ENCODE measurements at regions not wholly inside any gene's neighbourhood (a gene's known extent, or its start where the extent isn't known, plus 50 kb on each side); places are given as distances from the start of the nearest gene placed in this dataset.

DNA sequence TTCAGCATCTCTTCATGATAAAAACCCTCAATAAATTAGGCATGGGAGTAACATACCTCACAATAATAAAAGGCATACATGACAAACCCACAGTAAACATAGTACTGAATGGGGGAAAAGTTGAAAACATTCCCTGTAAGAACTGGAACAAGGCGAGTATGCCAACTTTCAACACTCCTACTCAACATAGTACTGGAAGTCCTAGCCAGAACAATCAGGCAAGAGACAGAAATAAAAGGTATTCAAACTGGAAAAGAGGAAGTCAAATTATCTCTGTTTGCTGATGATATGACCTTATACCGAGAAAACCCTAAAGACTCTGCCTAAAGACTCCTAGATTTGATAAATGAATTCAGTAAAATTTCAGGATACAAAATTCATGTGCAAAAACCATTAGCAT, 167.6 kb downstream of the TMEM38B start:
- no peak for DNase-seq

DNA sequence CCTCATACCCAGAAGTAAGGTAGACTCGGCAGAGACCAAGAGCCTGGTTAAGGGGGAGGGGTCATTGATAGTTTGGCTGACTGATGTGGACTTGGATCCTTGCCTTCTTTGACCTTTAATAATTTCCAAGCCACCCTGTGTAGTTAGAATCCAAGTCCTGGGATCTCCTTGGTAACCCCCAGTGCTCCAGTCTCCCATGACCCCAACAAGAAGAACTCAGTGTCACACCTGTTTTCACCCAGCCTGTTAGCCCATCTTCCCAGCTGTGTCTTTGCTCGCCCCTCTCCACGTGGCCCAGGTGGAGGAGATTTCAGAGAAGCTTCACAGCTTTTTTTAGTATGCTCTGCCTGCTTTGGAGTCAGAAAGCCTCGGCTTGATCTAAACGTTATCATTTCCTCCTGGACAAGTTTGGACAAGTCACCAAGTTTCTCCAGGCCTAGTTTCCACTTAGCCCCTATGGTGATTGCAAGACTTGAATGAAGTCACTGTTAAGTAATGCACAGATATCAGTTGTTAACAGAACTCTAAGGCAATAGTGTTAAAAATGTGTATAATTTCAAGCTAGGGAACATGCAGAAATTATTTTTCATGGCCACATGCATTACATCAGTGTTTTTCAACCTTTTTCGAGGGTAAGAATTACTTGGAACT, 170.0 kb downstream of the TMEM38B start:
- no peak for DNase-seq

DNA sequence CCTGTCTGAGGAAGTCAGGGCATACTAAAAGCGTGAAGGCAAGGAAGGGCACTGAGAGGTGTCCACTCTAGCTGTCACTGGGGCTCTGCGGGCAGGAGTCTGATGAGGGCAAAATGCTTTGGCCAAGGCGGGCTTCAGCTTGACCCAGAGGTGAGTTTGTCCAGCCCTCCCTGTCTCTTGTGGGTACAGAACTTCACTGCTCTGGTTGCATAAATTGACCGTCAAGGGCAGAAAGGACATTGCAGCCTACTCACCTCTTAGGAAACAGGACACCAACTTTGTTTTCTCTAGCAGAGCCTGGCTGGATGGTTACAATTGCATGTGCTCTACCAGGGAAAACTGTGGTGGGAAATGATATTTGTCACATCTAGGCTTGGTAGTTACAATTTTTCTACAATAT, 170.9 kb downstream of the TMEM38B start:
- no peak for DNase-seq

DNA sequence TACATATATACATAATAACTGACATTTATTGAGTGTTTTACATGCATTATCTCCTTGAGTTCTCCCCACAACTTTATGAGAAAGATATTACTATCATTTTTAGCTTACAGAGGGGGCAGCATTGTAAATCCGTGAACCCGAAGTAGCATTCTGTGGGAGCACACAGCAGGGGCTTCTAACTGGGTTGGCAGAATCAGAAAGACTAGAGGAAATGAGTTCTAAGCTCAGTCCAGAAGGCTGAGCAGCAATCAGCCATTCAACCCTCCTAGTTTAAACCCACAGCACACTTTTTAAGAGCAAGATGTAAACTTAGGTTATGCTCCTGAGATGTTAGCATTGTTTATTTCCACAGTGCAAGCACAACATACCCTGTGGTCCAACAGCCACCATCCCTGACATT, 177.2 kb downstream of the TMEM38B start:
- no peak for DNase-seq

DNA sequence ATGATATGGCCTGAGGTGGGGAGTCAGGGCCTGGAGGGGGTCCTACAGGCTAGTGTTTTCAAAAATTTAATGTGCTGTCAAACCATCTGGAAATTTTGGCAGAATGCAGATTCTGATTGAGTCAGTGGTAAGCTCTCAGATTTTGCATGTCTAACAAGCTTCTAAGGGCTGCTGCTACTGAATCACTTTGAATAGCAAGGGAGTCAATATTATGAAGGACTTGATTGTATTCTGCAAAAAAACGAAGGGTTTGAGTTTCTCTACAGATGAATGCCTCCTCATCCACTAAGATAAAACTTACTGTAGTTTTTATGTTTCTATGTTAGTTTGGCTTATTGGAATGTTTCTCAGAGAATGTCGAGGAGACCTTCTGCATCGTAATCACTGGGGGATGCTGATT, 179.5 kb downstream of the TMEM38B start:
- no peak for DNase-seq

DNA sequence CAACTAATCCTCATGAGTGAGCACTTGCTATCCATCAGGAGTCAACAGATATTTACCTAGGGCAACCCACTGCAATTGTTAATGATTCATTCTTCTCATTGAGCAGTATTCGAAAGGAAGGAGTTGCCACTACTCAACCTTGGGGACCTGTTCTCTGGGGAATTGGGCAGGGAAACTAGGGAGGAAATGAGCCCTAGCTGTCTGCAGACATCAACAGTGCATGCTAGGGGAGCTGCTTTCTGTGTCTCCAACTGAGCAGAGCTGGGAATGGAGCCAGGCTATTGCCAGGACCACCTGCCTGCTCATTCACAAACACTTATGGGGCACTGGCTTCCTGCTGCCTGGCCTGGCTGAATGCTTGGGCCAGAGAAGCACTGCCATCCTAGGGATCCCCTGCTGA, 183.4 kb downstream of the TMEM38B start:
- no peak for DNase-seq

DNA sequence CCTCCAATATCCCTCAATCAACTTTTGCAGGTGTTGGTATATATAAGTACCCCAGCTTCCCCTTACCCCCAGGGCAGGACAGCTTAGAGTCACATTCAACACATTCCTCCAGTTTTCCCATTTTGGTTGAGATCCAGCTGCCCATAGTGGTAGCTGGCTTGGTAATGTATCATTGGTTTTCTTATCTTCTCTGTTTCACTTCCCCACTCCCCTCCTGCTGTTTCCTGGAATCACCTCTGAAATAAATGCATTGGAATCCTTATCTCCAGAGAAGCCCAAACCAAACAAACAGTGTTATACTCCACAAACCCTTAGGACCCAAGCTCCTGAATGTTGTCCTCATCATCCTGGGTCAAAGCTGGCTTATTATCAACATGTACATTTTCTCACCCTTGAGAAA, 184.8 kb downstream of the TMEM38B start:
- no peak for DNase-seq

DNA sequence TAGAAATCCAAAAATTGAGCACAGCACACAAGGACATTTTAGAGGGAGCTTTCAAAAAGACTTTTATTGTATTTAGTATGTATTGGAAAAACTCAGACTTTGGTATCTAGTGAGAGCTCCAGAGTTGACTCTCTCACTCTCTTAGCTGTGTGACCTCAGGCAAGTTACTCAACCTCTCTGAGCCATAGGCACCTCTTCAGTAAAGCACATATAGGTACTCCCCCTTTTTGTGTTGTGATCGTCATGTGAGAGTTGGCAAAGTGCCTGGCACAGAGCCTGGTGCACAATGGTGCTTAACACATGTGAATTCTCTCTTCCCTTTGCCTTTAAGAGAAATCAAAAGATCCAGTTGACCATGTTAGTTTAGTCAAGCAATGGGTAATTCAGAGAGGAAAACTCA, 186.2 kb downstream of the TMEM38B start:
- DNase-seq = no peak

DNA sequence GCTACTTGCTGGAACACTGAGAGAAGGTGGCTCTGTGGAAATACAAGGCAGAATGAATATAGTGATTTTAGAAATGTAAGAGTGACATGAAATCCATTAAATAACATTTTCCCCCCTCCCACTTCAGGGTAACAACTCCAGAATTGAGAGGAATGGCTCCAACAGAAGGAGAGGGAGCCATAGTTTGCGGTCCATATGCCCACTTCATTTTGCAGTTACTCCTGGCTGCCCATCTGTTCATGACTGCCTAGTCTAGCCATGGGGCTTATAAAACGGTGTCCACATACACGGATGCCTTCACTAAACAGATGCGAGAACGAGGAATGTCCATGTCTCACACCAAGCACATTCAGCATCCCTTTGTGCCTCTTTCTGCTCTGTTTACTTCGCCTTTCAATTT, 186.7 kb downstream of the TMEM38B start:
- no peak for DNase-seq

DNA sequence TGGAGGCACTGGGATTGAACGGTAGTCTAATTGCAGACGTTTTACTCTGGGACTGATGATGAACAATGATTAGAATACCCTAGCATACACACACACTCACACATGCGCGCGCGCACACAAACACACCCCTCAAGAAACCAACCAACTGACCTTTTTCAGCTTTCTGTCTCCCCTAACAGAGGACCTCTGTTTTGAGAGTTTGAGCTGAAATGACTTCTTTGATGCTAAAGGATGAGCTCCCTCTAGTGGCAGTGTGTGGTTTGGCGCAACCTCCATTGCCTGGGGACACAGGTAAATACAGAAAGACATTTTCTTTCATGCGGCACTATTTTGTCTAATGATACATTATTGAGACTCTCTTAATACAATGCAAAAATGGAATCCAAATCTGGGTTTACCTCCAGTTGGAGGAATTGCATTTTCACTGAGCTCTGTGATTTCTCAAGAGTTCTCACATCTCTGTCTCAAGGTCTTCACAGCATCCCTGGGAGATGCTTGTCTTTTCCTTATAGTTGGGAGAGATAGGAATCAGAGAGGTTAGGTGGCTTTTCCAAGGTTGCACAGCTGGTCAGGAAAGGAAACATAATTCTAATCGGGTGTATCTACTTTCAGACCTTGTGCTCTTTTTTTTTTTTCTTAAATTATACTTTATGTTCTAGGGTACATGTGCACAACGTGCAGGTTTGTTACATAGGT, 187.5 kb downstream of the TMEM38B start:
- peak; percentile 41 for DNase-seq

DNA sequence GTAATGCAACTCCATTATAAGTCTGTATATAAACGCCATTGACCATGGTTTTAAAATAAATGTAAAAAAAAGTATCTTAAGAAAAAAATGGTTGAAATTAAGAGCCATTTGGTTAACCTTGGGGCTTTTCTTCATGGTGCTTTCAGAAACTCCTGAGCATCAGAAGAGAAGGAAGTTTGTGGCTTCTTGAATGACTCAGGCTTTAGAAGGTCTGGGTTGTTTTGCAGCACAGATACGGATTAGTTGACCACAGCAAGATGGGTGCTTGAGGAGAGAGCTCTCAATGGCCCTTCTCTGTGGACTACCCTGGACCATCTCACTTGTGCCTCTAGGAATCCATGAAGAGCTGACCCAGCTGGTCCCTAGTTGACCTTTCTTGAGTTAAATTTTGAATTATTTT, 189.5 kb downstream of the TMEM38B start:
- no peak for DNase-seq

DNA sequence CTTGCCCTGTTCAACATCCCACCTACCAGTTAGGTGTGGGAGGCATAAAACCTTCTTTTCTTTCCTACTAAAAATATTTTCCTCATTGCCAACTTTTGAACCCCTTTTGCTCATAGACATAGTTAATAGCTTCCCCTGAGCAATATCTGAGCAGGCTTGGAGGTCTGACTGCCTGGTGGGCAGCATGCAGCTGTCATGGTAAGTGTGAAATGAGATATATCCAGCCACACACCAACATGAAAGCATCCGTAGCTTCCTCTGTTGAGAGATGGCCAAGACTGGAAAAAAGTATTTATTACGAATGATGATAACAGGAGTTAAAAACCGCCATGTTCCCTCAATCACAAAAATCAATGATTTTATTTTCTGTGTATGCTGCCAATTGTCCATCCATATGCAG, 190.1 kb downstream of the TMEM38B start:
- no peak for DNase-seq

DNA sequence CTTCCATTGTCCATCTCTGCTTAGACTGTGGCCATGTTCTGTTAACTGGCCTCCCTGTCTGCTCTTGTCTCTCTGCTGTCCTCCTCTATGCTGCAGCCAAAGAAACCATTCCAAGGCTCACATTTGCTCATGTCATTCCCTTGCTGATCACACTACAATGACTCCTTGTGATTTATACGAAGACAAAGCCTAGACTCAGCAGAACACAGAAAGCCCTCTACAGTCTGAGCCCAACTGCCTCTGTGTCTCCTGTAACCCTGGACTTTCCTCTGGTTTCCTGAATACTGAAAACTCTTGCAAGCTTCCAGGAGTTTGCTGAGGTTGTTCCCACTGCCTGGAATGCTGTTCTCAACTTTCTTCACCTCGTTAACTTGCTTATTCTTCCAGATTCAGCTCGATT, 191.8 kb downstream of the TMEM38B start:
- no peak for DNase-seq

DNA sequence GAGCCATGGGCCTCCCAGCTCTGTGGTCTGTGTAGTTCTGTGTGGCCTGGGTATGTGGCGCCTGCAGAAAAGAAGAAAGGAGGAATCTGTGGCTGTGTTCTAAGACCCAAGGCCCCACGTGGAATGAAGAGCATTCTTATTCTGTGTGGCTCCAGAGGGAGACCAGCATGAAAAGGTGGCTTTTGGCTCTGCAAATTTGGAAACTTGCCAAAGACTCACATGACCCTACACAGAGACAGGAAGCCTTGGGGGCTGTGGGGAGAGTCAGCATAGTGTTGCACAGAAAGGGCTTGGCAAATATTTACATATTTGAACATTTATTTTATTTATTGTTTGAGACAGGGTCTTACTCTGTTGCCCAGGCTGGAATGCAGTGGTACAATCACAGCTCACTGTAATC, 193.3 kb downstream of the TMEM38B start:
- DNase-seq = no peak

DNA sequence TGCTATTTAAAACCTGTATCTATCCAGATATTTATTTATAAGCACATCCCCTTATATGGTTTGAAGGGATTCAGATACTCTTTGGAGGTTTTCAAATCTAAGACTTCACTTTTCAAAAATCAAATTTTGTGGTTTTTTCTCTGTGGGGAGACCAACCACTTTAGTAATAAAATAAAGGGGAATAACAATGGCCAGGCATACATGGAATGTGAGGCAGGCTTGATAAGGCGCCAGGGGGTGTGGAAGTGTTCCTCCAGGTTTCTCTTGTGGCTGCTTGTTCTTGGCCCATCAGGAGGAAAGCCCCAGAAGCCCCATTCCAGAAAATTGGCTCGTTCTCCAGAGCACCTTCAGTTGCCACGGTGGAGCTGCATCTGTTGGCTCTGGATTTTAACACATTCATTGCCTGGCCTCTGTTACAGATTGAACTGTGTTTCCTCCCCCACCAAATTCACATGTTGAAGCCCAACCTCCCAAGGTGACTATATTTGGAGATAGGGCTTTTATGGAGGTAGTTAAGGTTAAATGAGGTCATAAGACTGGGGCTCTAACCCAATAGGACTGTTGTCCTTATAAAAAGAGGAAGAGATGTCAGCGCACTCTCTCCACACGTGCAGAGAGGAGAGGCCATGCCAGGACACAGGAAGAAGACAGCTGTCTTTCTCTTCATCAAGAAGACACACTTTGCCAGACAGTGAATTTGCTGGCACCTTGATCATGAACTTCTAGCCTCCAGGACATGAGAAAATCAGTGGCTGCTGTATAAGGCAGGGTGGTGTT, 195.9 kb downstream of the TMEM38B start:
- DNase-seq = peak; percentile 73

DNA sequence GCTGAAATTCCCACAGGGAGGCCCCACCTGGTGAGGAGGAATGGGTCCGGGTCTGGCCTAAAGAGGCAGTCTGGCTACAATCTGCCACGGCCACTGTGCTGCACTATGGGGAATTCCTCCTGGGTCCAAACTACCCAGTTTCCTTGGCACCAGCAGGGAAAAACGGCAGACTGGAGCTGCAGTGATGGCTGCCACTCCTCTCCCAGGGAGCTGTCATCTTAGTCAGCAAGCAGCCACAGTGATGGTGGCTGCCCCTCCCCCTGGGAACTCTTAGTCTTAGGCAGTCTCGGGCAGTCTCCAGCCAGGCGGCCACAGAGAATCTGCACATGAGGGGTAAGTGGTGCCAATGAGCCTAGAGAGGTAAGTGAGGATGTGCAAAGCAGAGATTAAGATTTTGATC, 205.8 kb downstream of the TMEM38B start:
- no peak for DNase-seq

DNA sequence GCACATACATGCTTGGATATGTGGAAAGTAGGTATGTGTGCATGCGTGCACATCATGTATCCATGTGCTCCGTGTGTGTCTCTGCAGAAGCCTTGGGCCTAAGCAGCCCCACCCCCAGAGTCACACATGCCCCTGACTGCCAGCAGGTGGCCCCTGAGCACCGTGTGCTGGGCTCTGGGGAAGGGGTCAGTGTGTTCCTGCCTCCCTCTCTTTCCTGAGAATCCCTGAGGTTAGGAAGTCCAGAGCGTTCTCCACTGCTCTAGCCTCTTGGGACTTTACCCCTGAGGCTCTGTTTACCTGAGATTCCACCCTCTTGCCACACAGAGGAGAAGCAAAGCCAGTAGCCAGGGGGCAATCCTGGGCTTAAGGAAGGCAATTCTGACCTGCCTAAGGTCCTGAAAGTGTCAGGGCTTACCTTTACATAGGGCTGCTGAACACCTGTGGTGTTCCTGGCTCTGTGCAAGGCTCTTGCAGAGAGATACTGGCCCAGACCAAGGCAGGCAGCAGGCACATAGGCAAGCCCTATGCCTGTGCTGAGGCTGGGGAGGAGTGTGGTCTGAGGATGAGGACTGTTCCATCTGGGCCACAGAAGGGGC, 207.3 kb downstream of the TMEM38B start:
- peak; percentile 68 for DNase-seq

DNA sequence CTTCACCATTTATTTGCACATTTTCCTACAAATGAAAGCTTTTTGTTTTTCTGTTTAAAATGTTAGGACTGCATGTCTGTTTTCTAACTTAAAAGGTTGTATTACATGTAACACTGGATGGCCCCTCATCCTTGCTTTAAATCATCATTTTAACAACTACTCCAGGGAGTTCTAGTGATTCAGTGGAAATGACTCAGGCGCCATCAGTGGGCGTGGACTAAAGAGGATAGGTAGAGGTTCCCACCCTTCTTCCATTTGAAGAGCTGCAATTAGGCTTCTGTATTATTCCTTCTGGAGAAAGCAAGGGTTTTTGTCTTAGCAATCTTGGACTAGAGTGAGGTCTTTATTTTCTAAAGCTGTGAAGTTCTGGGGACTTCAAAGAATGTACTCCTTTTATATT, 213.7 kb downstream of the TMEM38B start:
- DNase-seq = no peak

DNA sequence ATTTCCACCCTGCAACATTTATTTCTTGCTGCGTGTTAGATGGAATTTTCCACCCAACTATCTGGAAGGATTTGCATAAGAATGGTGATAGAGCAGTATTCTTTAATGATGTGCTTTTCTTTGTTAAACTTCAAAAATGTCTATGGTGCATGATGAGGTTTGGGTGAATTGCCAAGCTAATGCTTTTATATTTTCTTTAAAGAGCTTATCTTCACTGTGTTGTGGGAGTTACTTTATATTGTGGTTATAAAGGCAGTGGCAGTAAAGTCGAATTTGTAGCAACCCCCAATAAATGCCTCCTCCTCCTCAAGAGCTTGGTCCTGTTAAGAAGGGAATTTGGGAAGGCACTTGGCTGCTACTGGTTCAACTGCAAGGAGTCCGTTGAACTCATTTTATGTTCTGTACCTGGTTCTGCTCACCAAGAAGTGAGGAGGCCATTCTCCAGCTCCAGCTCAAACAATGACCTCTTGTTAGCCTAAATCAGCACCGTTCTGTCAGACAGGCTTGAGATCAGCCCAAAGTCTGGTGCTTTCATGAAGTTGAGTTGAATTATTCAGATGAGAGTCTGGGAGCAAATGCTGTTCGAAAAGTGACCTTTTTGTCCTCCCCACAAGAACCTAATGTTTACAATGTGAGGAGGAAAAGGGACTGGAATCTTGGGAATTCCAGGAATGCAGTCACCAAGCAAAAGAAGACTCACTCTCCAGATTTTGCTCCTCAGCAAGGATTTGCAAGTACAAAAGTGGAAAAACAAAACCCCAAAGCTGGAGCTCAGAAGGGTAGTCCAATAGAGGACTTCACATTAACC, 217.0 kb downstream of the TMEM38B start:
- peak; percentile 65 for DNase-seq

DNA sequence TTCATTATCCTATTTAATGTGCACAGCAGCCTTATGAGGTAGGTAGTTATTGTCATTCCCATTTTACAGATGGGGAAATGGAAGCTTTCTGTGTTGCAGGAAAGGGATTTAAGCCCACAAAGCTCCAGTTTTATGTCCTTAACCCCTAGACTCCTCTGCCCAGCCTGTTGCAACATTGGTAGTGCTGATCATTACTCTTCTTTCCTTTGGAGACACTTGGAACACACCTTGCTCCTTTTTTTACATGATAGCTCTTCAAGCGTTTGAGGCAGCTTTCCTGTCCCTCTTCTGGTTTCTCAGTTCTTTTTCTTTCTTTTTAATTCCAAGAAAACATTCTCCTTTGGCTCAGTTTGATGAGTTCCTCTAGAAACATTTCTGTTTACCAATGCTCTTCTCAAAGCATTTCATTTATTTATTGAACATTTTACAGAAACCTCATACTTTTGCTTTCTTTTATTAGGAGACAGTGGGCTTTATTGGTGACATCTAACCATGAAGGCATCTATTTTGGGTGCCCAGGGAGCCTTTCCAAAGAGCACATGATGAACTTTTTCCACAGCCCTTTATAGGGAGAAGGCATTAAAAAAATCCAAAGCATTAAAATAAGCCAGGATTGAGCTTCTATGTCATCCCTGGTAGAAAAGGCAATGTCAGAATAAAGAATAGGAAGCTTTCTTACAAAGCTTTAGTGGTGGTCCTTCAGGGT, 218.0 kb downstream of the TMEM38B start:
- no peak for DNase-seq

DNA sequence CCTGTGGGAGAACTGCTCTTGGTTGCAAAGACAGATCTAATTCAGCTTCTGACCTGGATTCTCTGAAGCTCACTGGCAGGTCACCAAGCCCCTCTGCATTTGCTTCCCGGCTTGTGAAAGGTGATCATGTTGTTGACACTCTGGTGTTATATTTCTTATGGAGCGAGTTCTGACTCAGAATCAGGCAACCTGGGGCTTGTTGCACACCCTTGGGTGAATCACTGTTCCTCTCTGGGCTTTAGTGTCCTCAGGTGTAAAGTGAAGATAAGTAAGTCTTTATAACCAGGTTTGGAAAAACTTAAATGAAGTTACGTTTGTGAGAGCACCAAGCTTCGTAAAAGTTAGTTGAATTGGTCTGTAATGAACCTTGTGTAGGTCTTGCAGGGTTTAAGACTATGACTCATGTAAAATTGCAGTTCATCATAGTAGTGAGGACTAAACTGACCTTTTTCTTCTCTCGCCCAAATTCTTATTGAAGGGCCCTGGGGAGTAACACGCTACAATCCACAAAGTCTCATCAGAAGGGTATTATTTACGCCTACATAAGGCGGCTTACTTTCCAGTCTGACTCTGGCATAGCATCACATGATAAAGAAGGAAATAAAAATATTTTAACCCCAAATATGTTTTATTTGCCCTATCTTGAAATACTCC, 218.6 kb downstream of the TMEM38B start:
- peak; percentile 13 for DNase-seq

All from fibroblast of upper back skin (primary cell).